Frontal cortex (tissue), 3 donors: ENCODE measurements at regions not wholly inside any gene's neighbourhood (a gene's known extent, or its start where the extent isn't known, plus 50 kb on each side); places are given as distances from the start of the nearest gene placed in this dataset.
"Not testable (repeated sequence)": the region's sequence is repeated elsewhere in the genome, so short reads cannot be mapped to it uniquely, and the experiment has no call there.

Source experiments
- DNase-seq, 2 donors: peaks; one replicate each; pipeline ENCODE4 v3.0.0; 2012; ENCODE audit warnings: low spot score in 2 of 2
- FAIRE-seq: peaks from 2 replicates; lab custom pipeline; 2012; peaks lifted over from hg19 to GRCh38; lab: Jason Lieb, UNC
- donor health status: control.
- donor health status: control.
- donor health status: control.

DNA sequence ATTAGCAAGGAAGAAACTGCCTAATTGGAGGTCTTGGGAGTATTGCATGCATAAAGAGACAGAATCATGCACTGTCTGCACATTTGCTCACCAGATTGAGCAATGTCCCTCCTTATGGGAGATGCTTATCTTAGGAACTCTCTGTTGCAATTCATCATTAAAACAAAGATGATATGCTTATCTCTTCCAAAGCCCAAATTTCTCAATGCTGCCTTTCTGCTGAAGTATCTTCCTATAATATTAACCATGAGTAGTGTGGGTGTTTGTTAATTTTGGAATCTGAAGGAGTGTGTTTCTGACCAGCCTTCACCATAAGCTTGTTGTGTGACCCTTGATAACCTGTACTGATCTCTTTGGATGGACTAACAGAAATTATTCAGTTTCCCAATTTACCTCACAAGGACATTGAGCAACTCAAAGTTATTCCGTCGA, 1257.6 kb upstream of the FLRT2 start:
- no peak for DNase-seq
- no peak for FAIRE-seq

DNA sequence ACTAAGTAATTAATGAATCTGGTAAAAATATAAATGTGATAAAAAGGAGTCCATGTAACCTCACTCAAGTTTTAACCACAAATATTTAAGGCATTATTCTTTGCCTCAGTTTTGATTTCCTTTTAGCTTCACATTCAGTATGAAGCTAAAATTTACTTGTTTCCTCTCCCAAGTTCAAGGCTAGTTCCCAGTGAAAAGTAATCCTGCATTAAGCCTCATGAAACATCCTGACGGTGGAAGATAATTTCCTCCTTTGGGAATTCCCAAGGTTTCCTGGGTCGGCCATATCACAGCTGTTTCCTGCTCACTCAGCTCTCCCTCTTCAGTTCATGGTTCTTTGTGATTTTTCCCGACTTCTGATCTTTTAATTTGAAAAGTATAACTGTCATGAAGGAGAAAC, 1256.8 kb upstream of the FLRT2 start:
- FAIRE-seq = no peak
- no peak for DNase-seq

DNA sequence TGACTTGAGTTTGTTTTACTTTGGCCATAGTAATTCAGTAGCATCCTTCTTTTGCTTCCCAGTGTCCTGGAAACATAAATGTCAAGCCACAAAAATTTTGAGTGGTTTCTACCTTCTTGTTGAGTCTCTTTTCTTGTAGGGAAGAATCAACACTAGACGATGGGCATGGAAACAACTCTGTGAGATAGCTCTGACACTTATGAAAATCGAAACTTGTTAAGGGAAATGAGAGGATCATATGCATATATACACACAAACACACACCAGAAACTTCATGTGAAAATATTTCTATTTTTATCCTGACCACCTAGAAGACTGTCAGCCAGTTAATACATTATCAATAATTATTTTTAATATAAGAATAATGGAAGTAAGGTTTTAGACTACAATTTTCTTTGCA, 1247.3 kb upstream of the FLRT2 start:
- FAIRE-seq = no peak

DNA sequence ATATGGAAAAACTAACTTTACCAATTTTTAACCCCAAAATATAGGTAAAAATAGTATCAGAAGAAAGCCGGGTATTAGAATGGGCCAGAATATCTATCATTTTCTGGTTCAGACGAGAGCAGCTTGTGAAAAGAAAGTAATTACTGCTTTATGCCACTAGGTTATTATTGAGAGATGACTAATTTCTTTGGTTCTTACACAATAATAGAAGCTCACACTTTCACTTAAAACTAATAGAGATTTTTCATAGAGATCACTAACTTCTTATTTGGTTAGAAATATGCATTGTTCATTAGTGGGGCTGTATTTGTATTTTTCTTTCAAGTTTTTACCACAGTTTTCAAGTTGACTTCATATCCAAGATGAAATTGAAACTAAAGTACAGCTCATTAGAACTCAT, 1241.2 kb upstream of the FLRT2 start:
- FAIRE-seq = no peak
- no peak for DNase-seq

More for the DNA sequence above, 1247.3 kb upstream of the FLRT2 start:
- no peak for DNase-seq

DNA sequence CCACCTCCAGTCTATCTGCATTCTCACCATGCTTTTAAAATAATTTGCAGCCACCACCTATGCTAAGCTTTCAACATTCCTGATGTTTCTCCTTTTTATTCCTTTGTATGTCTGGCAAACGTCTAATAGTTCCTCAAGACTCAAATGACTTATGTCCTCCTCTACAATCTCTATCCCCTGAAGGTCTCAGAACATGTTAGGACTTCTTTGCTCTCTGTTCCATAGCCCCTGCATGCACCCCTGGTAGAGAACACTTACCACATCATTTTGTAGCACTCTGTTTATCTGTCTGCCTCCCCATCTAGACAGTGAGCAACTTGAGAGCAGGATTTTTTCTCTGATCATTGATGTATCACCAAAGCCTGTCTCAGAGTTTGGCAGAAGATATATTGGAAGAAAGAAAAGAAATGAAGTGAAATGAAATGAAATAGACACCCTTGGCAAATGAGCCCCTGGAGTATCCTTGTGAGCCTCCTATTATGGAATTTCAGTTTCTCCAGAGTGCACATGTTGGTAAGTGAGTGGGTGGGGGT, 1231.2 kb upstream of the FLRT2 start:
- FAIRE-seq (no peak), DNase-seq (no peak)

DNA sequence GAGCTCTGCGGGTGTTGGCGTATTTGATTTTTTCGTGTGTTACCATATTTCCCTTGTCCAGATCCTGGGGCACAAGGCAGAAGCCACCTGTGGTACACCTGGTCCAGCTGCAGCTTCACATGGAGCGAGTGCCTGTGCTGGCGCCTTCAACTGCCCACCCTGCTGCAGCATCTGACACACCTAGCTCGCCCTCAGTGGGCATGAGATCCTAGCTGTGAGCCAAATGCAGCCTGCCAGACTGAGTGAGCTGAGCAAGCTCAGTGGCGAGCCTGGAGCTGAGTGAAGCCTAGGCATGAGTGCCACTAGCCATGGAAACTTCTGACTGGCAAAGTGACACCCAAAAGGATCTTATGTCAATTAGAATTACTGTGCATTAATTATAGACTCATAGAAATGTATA, 1226.8 kb upstream of the FLRT2 start:
- DNase-seq (no peak), FAIRE-seq (no peak)

DNA sequence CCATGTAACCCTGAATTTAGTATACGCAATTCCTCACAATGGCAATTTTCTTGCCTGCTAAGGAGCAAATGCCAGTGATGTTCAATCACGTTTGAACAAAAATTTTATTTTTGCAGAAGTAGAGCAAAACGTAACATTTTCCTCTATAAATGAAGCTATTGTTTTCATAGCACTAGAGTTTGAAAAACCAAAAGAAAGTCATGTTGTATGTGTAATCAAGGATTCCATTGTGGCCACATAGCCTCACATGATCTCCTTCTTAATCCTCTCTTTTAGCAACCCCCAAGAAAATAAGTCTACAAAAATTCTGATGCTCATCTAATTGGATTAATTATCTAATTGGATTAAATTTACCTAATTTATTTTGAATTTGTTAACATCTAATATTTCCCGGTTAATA, 1217.4 kb upstream of the FLRT2 start:
- FAIRE-seq = no peak

DNA sequence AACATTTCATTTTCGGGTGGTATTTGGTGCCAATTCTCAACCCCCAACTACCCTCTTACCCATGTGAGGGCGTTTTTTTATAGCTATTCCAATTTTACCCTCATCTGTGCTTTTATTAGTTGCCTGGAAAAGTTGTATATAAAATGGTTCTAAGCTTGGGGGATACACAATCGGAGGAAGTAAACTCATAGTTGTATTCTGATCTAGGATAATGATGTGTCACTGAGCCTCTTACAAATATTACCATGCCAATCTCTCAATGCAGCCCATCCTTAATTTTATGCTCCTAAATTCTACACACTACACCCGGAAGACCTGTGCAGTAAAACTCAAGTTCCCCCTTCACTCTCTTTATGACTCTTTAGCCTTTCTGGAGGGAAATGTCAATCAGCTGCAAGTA, 1206.5 kb upstream of the FLRT2 start:
- FAIRE-seq (no peak), DNase-seq (no peak)

More for the DNA sequence above, 1217.4 kb upstream of the FLRT2 start:
- DNase-seq = no peak

DNA sequence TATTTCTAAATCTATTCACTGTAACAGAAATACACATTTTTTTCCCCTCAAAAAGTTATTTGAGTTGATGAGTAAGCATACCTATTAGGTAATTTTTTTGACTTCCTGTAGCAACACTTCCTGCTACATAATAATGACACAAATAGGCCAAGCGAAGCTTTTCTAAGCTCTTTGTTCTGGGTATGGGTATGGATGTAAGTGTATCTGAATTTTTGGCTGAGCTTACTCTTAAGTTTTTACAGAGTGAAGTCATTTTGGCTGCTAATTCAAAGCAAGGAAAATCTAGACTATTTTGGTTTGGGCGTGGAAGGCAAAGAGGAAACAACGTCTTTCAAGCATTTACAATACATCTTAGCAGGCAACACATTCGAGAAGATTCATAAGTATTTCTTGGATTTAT, 1206.0 kb upstream of the FLRT2 start:
- no peak for FAIRE-seq

DNA sequence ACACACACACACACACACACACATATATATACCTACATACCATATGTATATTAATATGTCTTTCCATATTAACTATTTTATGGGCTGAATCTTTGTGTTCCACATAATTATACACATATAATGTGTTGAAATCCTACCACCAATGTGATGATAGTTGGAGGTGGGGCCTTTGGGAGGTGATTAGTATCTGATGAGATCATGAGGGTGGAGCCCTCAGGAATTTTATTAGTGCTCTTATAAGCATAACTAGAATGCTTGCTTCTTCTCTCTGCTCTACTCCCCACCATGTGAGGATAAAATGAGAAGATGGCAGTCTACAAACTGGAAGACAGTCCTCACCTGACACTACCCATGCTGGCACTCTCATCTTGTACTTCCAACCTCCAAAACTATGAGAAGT, 1193.5 kb upstream of the FLRT2 start:
- FAIRE-seq (no peak), DNase-seq (no peak)

More for the DNA sequence above, 1206.0 kb upstream of the FLRT2 start:
- no peak for DNase-seq

DNA sequence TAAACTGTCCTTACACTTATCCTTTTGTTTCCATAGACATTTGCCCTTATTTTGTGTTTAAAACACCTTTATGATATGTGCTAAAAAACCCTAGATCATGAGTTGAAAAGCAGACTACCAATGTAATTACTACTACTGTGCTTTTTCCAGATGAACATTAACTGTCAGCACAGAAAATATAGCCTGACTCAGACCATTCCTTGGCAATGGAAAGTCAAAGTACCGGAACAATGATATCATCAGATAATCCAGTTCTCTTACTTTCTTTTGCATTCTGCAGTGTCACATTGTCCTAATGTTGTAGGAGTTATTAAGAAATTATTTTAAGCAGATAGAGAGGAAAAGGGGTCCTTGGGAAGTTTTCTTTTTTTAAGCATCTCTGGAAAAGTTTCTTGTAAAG, 1189.0 kb upstream of the FLRT2 start:
- FAIRE-seq (no peak), DNase-seq (no peak)

DNA sequence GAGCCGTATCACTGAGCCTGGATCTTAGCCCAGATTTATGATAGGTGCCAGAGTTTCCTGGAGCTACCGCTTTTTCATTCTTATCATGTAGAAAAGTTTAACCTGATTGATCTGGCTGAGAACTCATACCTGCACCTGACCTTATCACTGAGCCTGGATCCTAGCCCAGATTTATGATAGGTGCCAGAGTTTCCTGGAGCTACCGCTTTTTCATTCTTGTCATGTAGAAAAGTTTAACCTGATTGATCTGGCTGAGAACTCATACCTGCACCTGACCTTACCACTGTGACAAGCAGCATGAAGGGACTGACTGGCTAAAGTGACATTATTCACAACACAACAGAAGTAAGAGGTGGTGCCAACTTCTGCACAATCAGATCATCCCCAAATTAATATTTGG, 1188.1 kb upstream of the FLRT2 start:
- not testable (repeated sequence) for FAIRE-seq, DNase-seq

DNA sequence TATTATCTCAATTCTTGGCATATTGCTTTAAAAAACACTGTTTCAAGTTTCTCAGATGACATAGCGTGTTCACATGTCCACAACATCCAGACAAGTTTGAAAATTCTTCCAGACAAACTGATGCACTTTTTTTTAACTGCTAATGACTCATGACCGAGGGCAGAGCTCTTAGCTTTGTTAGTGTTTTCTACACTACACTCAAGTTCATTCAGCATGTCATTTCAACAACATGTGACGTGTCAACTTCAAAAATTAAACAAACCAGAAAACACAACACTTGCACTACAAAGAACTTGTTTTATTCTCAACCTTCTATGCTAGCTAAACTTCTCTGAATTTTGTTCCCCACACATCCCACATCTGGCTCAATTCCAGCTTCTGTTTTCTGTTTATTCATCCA, 1186.3 kb upstream of the FLRT2 start:
- DNase-seq (no peak), FAIRE-seq (no peak)

DNA sequence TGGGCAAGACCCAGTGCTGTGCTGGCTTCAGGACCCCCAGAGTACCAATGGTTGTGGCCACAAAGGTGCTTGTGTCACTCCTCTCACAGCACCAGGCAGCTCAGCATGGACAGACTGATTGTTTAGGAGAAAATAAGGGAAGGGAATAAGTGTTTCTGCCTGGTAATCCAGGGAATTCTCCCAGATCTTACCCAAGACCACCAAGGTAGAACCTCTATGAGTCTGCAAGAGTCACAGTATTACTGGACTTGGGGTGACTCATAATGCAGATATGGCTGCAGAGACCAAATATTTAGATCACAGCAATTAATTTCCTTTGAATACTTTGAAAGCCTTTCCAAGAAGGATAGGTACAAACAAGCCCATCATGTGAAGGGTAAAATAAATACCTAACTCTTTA, 1178.3 kb upstream of the FLRT2 start:
- FAIRE-seq (no peak), DNase-seq (no peak)

DNA sequence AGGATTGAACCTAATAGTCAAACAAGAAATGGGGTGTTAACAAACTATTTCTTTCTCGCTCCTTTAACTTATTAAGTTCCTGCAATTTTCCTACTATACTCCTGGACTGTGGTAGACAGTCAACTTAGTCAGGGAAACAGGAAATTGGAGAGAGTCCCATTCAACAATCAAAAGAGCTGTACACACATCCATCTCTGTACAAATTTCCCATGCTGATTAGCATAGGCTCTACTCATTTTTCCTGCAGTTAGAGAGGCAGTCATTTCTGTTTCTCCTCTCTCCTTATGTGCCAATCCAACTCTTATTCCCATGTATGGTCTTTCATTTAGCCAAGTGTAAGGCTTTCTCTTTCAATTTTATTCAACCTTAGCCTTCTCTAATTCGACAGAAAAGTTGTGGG, 1168.5 kb upstream of the FLRT2 start:
- no peak for FAIRE-seq
- no peak for DNase-seq

DNA sequence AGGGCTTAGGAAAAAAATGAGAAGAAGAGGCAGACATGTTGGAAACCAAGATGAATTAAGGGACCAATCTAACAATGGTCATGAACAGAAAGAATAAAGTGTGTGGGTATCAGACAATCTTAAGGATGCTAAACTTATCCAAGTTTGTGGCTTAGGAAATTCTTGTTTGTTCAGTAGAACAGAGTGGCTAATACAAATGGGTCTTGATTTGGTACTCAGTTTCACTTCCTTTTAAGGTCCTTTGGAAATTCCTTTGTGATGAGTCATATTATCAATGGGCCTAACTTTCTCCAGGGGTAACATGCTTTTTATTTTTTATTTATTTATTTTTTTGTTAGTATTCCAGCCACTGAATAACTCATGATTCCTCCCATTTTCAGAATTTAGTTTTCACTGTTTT, 1154.7 kb upstream of the FLRT2 start:
- DNase-seq (no peak), FAIRE-seq (no peak)

DNA sequence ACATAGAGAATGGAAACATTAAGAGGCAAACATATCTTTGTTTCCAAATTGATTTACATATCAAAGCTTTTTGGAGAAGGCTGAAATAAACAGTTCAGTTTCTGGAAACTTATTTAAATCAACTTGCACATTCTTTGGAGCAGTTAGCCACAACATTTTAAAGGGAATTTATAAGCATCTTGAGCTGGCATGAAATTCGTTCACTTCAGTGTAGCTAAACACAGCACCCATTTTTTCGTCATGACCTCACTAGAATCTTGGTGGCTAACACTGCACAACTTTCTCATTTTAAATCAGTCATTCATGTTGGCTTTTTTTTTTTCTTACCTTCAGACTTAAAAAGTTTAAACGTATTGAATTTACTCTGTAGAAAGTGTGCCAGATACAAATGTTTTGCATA, 1139.9 kb upstream of the FLRT2 start:
- FAIRE-seq (no peak), DNase-seq (no peak)

DNA sequence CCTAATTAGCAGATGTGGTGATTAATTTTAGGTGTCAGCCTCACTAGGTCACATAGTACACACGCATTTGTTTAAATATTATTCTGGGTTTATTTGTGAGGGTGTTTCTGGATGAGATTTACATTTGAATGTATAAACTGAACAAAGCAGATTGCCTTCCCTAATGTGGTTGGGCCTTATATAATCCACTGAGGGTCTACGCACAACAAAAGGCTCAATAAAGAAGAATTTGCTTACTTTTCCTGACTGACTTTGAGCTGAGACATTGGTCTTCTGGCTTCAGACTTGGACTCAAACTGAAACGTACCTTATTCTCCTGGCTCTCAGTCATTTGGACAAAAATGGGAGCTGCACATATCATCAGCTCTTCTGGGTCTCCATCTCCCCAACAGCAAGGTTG, 1132.3 kb upstream of the FLRT2 start:
- no peak for DNase-seq
- no peak for FAIRE-seq

DNA sequence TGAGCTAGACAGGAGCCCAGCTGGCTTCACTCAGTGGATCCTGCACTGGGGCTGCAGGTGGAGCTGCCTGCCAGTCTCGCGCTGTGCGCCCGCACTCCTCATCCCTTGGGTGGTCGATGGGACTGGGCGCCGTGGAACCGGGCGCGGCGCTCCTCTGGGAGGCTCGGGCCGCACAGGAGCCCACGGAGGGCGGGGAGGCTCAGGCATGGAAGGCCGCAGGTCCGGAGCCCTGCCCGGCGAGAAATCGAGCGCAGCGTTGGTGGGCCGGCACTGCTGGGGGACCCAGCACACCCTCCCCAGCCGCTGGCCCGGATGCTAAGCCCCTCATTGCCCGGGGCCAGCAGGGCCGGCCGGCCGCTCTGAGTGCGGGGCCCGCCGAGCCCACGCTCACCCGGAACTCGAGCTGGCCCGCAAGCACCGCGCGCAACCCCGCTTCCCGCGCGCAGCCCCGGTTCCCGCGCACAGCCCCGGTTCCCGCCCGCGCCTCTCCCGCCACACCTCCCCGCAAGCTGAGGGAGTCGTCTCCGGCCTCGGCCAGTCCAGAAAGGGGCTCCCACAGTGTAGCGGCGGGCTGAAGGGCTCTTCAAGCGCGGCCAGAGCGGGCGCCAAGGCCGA, 1130.5 kb upstream of the FLRT2 start:
- DNase-seq (no peak), FAIRE-seq (no peak)

DNA sequence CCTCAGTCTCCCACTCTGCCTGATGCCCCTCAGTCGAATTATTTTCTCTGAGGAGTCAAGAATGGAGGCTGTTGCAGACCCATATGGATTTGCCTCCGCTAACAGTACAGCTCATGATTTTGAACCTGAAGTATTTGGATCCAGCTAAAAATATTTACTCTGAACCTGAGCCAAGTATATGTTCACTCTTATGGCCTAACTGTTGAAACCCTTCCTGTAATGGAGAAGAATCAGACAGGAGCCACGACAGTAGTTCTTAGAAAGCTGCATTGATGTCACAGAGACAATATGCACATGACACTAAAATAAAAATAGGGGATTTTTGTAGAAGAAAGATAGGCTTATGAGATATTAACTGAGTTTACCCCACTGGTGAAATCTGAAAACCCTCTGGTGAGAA, 1128.3 kb upstream of the FLRT2 start:
- no peak for FAIRE-seq
- DNase-seq = no peak

DNA sequence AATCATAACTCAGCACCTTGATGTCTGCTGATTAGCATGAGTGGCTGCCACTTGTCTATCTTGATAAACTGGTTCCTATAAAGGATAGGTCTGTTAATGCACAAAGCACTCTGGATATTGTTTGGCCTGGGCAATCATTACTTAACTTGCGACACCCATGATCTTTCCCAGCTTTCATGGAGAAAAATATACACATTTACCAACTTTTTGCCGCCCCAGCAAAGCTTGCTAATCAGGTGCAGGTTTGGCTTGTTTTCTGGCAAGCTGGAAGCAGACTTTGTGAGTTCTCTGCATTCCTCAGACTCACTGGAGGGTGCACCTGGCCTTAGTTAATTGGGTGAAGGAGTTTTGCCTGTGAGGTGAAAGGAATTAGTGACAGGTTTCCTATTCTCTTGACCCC, 1126.4 kb upstream of the FLRT2 start:
- FAIRE-seq = no peak
- no peak for DNase-seq

DNA sequence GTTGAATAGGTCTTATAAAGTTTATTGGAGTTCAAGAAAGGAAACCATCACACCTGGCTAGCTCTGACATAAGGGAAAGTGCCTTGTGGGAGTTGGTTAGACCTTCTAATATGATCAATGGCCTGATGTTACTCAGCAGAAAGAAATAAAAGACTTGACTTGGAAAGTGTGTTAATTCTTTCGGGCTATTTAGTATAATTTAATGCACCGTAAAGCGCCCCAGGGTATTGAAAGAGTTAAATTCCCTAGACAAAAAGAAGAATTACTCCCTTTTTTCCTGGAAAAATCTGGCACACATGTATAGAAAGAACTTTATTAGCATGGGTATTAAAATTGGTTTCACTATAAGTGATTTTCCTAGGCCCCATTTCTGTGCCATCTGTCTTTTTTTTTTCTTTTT, 1125.7 kb upstream of the FLRT2 start:
- DNase-seq (no peak), FAIRE-seq (no peak)
